HG03139 (cell line): ENCODE measurements at regions not wholly inside any gene's neighbourhood (a gene's known extent, or its start where the extent isn't known, plus 50 kb on each side); places are given as distances from the start of the nearest gene placed in this dataset.
"Not testable (repeated sequence)": the region's sequence is repeated elsewhere in the genome, so short reads cannot be mapped to it uniquely, and the experiment has no call there.

Experiments used
- ATAC-seq: cut with Tn5 transposase; IDR thresholded peaks from one replicate; pipeline ENCODE4 v1.9.1; 2021; ENCODE audit not compliant: unreplicated experiment

DNA sequence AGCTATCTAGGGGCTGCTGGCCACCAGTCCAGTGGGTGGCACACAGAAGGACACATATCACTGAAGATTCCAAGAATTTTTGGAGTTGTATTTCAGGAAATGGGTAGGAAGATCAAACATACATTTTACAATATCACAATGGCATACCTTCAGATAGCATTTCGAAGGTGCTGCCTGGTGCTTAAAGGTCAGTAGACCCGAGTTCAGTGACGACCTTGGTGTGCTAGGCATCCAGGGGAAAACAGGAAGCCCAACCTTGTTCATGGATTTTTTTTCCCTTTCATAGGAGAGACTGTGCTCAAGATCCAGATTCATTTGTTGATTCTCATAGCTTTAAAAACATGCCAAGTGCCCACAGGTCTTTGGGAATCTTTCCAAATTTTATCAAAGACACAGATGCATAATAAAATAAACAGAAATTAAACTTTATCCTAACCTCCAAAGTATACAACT, 51.0 kb upstream of the RCBTB2 start:
- no peak for ATAC-seq

DNA sequence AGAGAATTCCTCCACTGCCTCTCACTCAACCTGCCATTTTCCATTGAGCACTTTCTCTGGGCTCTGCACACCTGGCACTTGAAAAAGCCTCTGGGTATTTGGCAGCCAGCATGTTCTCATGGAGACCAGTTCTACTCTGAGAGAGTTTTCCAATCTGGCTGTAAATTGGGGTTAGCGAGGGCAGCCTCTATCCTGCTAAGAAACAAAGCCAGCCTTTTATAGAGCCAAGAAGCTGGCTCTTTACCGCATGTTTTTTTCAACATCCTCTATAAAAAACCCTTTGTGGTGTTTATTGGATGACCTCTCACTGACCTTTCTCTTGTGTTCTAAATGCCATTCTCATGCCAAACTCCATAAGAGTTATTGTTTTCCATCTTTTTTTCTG, 52.6 kb upstream of the RCBTB2 start:
- no peak for ATAC-seq

DNA sequence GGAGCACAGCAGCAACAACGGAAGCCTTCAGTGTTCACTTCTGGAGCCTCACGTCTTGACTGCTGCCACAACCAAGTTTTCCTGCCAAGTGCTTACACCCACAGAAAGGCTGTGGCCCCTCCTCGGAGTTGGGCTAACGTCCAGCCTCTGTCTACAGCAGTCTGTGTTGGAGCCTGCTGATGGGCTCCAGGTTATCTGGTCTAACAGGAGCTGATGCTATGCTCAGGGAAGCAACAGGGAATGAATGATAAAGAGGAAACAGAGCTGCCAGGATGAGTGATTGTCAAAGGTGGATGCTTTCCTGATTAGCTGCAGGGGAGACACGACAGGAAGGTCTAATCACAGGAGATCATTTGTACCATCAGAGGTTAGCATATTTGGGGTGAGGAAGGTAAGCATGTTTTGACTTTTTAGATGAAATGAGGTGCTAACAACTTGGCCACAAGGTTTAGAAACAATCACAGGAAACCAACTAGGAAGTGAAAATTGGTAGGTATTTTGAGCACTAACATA, 53.8 kb upstream of the RCBTB2 start:
- ATAC-seq, result peak; percentile 38

DNA sequence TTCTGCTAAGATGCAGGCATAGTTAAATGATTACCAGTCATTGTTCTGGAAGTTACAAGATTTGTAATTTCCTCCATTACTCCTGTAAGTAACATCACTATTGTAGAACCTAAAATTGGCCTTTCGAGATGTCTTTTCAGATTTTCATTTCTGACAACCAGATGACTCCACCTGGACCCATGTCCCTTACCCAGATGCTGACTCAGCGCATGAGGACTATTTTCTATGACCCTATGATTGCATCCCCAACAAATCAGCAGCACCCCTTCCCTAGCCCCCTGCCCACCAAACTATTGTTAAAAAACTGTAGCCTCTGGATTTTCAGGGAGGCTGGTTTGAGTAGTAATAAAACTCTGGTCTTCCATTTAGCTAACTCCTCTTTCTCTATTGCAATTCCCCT, 55.2 kb upstream of the RCBTB2 start:
- no peak for ATAC-seq

DNA sequence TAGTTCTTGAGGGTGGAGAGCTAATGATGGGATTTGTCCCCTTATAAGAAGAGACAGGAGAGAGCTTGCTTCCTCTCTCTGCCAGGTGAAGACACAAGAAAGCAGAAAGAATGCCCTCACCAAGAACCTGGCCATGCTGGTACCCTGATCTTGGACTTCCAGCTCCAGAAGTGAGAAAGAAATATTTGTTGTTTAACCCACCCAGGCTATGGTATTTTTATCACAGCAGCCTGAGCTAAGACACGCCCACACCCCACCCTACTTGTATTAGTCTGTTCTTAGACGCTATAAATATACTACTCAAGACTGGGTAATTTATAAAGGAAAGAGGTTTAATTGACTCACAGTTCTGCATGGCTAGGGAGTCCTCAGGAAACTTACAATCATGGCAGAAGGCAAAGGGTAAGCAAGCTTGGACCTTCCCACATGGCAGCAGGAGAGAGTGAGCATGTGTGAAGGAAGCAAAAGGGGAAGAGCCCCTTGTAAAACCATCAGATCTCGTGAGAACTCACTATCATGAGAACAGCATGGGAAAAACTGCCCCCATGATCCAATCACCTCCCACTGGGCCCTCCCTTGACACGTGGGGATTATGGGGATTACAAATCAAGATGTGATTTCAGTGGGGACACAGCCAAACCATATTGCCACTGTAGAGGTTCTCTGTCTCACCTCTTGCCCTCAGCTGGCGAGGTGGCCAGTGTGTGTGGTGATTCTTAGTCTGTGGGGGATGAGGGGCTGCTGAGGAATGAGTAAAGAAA, 57.4 kb upstream of the RCBTB2 start:
- ATAC-seq, result no peak

DNA sequence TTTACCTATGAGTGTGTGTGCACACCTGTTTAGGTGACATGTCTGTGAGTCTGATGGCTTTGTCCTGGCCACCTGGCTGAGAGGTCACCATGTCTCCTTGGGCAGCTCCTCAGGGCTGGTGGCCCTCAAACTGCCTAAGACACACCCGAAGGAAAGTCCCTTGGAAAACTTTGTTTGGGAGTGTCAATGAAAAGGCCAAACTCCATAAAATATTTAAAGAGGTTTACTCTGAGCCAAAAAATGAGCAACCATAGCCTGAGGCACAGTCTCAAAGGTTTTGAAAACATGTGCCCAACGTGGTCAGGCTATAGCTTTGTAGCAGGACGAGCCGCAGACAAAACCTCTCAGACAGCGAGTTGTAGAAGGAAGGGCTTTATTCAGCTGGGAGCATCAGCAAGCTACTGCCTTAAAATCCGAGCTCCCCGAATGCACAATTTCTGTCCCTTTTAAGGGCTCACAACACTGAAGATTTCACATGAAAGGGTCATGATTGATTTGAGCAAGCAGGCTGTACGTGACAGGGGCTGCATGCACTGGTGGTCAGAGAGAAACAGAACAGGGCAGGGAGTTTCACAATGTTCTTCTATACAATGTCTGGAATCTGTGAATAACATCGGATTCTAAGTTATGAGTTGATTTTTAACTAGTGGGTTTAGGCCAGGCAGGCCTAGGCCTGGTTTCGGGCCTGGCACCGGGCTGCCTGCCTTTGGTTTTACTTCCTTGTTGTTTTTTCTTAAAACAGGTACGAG, 58.4 kb upstream of the RCBTB2 start:
- not testable (repeated sequence) for ATAC-seq

DNA sequence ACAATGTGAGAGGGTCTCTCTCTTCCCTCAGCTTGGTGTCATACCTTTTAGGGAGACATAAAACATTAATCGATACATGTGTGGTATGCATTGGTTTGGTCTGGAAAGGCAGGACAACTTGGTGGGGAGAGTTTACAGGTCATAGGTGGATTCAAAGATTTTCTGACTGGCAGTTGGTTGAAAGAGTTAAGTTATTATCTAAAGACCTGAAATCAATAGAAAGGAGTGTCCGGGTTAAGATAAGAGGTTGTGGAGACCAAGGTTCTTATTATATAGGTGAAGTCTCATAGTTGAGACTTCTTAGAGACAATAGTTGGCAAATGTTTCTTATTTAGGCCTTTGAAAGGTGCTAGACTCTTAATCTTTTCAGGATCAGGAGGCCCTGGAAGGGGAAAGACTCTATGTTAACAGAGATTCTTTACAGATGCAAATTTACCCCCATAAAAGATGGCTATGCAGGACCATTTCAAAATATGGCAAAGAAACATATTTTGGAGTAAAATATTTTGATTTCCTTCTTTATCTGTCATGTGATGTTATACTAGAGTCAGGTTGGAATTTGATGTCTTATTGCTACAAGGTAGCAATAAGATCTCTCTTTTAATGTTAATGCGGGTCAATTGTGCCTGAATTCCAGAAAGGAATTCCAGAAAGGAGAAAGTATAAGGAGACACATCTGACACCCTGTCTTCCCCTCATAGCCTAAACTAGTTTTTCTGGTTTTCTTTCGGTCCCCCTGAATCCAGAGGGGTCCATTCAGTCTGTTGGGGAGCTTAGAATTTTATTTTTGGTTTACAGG, 59.2 kb upstream of the RCBTB2 start:
- no peak for ATAC-seq

DNA sequence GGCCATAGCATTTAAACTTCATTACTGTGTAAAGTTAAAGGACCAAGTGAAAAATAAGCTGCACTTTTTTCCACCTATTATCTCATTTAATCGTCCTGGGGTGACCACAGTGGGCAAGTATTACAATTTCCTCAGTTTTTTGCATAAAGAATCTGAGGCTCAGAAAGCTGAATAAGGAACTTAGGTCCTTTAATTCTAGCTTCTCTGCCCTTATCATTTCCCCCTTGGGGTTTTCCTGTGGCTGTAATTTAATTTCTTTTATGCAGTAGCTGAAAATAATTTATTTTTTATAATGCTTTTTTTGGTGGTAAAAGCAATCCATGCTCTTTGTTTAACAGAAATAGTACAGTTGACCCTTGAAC, 59.8 kb upstream of the RCBTB2 start:
- no peak for ATAC-seq

DNA sequence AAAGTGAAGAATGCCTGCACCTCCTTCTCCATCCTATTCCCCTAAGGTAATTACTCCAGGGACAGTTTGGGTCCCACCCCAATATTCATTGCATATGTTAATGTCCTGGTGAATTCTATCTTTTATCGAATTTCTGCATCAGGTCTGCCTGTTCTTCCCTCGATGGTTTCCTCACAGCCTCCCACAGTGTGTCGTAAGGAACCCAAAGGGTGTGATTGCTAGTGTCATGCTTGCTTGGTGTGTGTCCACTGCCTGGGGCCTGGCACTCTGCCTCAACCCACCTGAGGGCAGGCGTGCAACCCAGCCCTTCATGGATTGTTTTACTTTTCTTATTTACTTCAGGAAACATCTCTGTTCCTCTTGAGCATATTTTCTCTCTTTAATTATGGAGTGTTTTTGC, 60.2 kb upstream of the CYSLTR2 start:
- ATAC-seq, result no peak

DNA sequence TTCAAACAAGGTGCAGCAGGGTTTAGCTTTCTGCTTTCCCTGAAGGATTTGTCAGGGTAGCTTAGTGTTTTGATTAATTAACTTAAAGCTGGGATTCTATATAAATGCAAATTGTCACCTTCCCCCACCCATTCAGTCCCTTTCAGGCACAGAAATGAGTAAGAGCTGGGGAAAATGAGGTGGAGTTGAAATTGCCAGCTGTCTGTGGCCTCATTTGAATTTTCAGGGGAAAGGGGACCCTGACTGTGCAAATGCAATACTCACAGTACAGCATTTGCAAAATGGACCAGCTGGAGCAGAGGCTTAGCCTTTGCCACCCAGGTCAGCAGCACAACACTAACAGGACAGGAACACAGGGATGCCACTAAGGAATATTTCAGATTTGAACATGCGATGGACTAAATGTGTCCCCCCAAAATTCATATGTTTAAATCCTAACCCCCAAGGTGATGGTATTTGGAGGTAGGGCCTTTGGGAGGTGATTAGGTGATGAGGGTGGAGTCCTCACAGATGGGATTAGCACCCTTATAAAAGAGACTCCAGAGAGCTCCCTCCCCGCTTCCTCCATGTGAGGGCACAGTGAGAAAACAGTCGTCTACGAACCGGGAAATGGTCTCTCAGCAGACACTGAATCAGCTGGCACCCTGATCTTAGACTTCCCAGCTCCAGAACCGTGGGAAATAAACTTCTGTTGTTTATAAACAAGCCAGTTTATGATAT, 59.5 kb upstream of the CYSLTR2 start:
- no peak for ATAC-seq

DNA sequence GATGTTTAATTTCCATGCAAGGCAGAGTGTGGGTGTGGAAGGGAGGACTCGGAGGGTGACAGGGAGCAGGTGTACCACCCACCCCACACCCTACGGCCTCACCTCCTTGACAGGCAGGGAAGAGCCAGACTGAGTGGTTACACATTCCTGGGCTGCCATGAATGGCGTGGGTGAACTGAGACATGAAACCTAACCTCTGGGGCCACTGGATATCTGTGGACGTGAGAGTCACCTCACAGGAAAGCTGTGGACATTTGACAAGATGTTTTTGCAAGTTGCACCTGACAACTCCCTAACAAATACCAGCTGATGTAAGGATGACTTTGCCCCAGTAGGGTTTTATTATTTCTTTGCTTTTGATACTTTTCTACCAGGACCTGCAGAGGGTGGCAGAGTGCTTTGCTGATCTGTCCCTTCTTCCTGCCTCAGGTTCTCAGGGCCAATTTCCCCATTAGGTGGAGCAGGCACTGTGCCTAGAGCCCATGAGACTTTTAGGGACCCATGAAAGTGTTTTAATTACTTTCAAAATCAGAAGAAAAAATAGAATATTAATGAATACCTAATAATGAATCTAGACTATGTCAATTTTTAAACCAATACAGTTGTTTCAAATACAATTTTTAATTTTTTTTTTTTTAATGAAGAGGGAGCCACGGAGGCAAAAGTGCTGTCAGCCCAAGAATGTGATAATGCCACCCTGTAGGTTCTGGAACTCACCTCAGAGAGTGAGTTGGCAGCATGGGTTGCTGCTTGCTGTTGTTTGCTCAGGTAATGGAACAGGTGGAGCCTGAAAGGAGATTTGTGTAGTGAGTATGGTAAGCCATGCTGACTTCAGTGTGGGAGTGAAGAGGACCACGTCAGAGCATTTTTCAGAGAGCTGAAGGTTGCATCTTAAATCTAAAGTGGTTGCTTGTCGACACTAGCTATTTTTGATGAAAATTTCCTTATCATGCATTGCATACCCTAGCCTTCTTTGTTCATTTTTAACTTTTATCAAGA, 58.0 kb upstream of the CYSLTR2 start:
- no peak for ATAC-seq

DNA sequence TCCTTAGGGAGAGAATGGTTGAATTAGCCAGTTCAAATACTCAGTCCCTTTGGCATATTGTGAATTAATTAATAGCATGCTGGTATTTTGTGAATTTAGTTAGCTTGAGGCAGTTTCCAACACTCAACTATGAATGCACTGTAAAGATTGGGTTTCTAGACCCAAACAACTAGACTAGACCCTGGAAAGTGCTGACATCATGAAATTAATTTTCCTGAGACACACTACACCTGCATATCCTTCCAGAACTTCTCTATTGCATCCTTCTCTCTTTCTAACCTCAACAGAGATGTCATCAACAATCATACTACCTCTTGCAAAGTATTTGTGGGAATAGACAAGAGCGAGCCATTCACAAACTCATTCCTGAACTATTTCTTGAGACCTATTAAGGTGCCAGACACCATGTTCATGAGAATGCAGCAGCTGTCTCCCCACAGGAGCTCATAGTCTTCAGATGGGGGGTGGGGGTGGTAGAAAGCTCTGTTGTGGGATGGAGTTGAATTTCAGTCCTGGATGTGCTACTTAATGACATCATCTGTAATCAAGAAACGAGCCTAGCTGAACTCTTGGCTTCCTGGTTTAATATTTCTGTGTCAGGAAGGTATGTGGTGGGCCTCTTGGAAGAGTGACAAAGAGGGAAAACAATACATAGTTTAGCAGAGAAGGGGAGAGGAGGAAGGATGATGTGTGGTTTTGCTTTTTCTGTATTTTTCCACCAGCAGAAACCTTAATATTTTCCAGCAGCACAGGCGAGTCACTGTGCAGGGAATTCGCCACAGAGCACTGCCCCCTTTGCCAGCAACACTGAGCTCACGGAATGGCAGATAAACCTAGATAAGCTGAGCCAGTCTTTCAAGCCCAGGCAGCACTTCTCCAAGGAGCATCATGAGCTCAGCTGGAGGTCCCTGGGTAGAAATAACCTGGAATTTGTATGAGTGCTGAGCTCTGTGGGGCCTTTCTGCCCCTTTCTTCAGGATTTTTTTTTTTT, 53.1 kb upstream of the CYSLTR2 start:
- ATAC-seq, result no peak

DNA sequence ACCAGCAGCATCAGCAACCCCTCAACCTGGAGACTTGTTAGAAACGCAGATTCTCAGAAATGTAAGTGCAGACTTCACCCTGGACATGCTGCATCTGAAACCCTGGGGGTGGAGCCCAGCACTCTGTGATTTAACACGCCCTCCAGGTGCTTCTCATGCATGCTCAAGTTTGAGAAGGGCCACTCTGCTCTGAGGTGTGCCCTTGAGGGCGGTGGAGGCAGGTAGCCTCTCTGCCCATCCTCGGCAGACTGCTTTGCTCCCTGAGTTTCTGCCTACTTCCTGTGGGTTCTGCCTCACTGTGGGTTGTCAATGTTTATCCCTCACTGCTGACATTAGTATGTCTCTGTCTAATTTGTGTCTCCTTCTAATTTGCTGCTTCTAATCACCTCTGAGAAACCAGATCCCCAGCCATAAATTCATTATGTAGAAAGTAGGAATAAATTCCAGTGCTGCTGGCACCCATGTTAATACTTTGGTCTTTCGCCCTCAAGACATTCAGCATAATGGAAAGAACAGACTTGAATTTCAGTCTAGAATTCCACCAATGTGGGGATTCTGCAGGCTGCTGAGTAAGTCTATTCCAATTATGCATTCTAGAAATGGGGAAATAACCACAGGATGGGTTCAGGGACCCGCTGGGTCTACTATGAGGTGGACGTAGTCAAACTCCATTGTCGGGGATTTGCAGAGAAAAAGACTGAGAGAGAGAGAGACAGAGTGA, 51.3 kb upstream of the CYSLTR2 start:
- ATAC-seq, result no peak

DNA sequence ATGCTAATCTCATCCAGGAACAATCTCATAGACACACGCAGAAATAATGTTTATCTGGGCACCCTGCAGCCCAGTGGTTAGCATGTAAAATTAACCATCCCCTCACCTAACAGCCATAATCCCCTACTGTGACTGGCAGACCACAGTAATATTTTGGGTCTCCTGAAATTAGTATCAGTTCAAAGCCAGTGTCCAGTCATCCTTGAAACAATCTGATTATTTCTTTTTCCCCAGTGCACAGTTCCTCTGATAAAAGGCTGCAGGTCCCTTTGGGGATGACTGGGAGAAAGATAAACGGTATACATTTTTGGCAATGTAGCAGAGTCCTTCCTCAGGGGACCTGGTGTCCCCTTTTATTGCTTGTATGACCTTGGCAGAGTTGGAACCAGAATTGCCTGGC, 50.4 kb upstream of the CYSLTR2 start:
- no peak for ATAC-seq
